Suprapubic skin (tissue), 4 donors: ENCODE measurements at regions not wholly inside any gene's neighbourhood (a gene's known extent, or its start where the extent isn't known, plus 50 kb on each side); places are given as distances from the start of the nearest gene placed in this dataset.

Experiments
- CTCF ChIP-seq, 2 donors: fragments of 200-600 bp in 1 of 2; fragments of 450-650 bp in 1 of 2; sonication (generic) in 1 of 2; IDR thresholded peaks; one replicate each; pipeline ENCODE4 v1.5.1; 2016 to 2019; ENCODE audit warnings: antibody characterized with exemption in 2 of 2, mild to moderate bottlenecking in 1 of 2, moderate library complexity in 1 of 2
- EP300 ChIP-seq: sonication (generic); formaldehyde crosslinking; IDR thresholded peaks from one replicate; pipeline ENCODE4 v1.6.1; 2017; ENCODE audit warnings: antibody characterized with exemption
- POLR2AphosphoS5 ChIP-seq, 3 donors: sonication (generic); formaldehyde crosslinking; IDR thresholded peaks; one replicate each; pipeline ENCODE4 v1.6.1; 2017; ENCODE audit warnings: antibody characterized with exemption in 3 of 3

- TF ChIP-seq CTCF (IDR thresholded peaks at IDR 0.05) = no peak
- TF ChIP-seq POLR2AphosphoS5 (IDR thresholded peaks at IDR 0.05) = no peak
- TF ChIP-seq EP300 = no peak
Measured at GRCh38 chr1:168829876-168830275, 100.9 kb upstream of the DPT start.
